G401.6 (cell line): ENCODE measurements at regions not wholly inside any gene's neighbourhood (a gene's known extent, or its start where the extent isn't known, plus 50 kb on each side); places are given as distances from the start of the nearest gene placed in this dataset.
"Not testable (repeated sequence)": the region's sequence is repeated elsewhere in the genome, so short reads cannot be mapped to it uniquely, and the experiment has no call there.

Experiments used
- FAIRE-seq: peaks from 2 replicates; lab custom pipeline; 2012; peaks lifted over from hg19 to GRCh38; lab: Jason Lieb, UNC

DNA sequence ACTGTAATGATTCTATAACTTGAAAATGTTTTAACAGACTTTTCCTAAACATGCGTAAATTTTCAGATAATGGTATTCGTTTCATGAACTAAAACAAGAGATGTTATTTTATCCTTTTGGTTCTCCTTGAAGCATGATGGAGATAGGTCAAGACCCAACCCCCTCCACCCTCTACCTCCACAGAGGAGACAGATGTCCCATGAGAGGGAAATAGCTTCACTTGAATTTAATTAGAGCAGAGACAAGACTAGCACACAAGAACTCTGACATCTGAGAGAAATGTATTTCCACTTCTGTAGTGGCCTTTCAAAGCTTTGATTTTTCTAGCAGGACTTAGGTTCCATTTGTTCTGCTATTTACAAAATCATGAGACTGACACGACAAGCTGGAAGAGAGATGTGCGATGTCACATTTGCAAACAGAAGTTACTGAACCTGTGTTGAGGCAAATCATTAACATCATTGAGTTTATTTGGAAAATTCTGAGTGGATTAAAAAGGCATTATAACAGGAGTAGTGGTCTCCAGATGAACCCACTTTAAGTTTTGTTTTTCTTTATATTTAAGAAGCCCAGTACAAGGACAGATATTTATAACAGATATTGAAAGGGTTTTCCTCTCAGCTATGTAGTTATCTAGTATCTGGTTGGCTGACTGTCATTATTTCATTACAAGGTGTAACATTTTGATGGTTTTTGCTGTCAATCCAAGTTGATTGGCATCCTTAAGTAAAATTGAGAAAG, 276.2 kb downstream of the ASXL3 start:
- FAIRE-seq: no peak

DNA sequence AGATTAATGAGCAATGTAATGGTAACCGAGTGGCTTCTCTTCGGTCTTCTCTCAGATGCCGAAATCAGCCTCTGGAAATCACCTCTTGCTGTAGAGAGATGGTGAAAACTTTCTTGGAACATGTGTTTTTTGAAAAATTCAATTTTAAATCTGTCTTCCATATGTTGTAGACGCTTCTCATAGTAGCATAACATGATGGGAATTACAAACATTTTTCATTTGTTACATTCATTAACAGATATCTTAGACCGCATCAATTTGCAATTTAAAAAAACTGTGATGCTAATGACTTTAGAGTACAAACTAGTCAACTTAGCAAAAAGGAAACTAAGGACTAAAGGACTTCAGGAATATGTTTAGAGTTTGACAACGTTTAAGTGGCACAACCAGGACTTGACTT, 275.2 kb downstream of the ASXL3 start:
- no peak for FAIRE-seq

DNA sequence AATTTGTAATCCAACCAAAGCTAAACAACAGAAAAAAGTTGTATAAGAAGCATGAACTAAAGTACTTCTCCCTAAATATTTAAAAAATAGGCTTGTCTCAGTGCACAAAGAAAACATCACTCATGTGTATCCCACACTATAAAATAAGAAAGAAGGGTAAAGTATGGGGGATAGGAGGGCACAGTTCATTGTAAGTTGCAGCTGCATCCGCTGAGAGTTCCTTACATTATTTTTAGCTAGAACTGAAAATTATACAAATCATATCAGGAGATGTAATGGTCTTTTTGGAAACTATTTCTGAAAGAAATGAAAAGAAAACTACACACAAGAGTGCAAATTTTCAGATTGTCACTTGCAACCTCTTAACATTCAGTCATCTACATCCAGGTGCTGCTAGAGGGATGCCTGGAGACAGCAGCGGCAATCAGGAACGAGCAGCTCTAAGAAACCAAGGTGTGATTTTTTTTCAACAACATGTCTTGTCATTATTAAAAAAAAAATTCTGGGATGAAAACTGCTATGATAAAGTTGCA, 273.6 kb downstream of the ASXL3 start:
- no peak for FAIRE-seq

DNA sequence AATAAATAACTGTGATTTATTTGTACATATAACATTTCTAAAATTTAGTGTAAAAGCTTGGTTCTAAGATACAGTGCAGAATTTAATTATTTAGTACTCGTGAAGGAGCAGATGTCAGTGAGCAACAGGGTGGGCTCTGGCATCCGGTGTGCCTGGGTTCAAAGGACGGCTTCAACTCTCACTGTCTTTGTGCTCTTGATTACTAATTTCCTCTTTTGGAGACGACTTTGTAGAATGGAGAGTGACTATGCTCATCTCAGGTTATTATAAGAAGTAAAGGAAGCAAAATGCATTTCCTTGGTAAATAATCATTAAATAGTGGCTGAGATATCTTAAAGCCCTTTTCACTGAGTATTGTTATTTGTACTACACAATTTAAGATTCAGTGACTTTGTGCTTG, 271.7 kb downstream of the ASXL3 start:
- no peak for FAIRE-seq

DNA sequence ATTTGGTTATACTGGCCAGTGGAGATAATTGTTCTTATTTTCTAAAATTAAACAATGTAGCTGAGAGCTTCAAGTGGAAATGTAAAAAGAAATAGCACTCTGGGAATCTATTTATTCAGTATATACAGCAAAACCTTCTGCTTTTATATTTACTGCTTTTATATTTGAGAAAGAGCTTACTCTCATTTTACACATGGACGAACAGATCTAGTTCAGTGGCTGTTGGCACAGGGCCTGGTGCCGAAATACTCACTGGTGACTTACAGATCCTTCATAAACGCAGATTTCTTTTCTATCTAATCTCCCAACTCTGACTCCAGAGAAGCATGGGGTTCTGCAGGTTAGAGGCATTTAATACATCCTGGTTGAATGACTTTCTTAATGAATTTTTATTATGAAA, 266.2 kb downstream of the ASXL3 start:
- FAIRE-seq: no peak

DNA sequence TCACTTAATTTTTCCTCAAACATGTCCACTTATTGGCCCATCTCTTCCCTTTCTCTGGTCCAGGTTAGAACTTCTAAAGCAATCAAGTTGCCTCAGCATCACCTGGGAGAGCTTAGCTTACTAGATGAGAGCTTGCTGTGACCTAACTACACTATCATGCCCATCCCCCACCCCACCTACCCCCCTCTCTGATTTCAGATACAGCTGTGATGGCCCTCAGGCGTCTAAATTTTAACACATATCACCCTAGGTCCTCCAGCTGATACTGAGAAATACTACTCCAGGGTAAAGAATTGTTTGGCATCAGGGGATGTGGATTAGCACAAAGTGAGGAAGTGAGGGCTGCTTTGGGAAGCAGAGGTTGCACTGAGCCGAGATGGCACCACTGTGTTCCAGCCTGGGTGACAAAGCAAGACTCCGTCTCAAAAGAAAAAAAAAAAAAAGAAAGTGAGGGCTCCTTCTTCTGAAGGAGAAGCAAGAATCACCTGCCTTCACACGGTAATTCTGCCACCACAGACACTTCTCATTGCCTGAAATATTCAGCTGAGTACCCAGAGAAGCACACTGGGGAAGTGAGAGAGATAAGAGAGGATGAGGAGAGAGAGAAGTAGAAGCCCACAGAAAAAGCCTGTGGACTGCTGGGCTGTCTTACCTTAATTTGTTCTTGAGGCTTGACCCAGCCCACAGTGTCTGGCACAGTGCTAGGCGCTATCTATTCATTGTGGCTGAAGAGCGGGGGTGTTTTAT, 263.4 kb downstream of the ASXL3 start:
- no peak for FAIRE-seq

DNA sequence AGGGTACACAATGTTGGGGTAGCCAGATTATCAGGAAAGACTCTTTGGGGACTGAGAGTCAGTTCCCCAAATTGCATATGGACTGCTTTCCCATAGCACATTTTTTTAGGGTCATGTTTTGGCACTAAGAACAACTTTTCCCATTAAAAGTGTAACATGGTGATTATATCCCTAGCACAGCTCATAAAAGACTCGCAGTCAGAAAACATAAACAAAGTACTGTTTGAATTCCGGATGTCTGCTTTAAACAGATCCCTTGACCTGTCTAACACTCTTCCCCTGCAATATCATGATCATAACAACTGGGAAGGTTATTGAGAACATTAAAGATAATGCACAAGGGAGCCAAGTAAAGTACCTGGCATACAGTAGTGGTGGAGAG, 262.2 kb downstream of the ASXL3 start:
- no peak for FAIRE-seq

DNA sequence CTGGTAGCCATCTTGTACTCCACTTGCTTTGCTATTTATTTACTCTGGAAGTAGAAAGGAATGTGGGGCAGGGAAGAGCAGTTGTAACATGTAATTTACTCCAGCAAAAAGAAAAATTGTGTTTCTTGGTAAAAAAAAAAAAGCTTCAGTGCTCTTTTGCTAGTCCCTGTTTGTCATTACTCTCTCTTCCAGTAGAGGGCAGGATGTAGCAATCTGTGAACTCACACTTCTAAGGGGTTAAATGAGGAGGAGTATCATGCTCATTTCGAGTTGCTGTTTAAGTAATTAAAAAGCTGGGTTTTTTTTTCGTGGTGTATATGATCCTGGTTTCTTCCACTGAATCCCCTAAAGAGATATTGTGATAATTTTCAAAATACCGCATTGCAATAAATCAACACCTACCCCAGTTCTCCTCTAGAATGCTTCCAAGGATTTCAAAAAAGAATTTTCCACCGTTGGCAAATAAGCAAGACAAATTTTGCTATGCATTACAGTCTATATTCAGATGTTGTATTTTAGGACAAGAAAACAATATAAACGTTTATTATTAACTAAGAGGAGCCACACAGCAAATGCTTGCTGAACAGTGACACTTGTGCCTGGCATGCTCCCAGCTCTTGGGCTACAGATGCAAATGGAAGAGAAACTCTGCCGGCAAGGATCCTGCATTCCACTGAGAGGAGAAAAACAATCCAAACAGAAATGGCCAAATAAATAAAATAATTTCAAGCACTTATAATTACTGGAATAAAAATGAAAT, 261.6 kb downstream of the ASXL3 start:
- FAIRE-seq: peak; percentile 34

DNA sequence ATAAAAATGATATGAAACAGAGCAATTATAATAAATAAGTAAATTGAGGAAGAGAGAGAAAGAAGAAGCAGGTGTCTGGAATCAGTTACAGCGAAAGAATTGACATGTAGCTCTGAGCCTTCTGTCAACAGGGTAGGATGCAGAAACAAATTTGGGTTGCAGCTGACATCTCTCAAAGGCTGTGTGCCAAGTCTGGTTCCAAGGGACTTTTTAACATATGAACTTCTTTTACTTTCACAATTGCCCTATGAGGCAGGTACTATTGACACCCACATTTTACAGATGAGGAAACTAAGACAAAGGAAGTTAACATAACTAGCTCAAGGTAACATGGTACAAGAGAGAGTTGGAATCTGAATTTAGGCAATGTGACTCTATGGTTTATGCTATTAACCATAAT, 260.0 kb downstream of the ASXL3 start:
- FAIRE-seq: no peak

DNA sequence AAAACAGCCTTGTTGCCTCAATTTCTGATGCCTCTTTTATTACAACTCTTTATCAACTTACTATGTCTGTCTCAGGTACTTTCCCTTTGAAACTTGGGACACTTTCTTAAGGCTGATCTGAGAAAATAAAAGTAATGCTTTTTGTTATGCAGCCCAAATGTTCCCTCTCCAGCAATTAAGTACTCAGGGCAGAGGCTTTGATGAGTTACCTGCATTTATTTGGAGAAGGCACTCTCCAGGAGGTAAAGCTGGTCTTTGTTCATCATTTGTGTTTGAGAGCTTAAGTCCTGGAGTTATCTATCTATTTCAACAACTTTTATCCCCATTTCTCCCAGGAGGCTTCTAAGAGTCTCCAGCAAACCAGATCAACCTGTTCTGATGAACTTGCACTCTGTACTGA, 259.2 kb downstream of the ASXL3 start:
- FAIRE-seq: no peak

DNA sequence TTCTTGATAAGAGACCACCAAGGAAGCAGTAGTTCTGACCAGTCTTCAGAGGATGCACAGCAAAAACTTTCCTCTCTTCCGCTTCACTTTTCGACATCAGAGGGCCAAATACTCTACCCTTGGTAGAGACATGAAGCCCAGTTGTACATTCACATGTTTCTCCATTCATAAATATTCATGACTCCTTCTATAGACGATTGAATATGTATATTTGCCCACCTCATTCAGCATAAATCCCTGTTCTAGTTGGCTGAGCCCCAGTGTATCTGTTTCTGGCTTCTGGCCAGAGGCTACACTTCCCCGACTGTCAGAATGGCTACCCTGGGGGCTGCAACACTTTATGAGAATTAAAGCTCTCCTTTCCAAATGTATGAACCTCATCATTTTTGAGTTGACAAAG, 258.5 kb downstream of the ASXL3 start:
- no peak for FAIRE-seq

DNA sequence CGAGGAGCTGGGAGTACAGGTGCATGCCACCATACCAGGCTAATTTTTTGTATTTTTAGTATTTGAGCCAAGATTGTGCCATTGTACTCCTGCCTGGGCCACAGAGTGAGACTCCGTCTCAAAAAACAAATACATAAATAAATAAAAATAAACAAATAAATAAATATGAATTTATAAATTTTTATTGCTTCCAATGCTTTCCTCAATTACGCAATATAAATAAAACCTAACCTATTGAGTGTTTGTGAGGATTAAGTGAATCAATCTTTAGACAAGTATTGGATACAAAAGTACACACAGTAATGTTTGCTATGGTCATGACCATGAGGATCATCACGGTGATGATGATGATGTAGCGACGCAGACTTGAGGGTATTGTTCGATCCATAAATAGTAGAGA, 257.4 kb downstream of the ASXL3 start:
- FAIRE-seq: no peak

DNA sequence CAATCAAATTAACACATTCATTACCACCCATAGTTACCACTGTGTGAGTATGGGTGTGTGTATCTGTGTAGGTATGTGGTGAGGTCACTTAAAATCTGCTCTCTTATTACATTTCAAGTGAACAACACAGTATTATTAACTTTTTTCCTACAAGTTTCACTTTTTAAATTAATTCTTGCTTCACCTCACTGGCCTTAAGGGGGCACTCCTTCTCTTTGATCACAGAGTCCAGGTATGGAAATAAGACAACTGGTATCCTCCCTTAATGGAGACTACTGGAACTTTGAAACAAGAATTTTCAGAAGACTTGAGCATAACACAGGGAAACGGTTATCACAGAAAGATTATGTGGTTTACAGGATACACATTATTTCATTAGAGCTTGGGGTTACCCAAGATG, 255.8 kb downstream of the ASXL3 start:
- no peak for FAIRE-seq

DNA sequence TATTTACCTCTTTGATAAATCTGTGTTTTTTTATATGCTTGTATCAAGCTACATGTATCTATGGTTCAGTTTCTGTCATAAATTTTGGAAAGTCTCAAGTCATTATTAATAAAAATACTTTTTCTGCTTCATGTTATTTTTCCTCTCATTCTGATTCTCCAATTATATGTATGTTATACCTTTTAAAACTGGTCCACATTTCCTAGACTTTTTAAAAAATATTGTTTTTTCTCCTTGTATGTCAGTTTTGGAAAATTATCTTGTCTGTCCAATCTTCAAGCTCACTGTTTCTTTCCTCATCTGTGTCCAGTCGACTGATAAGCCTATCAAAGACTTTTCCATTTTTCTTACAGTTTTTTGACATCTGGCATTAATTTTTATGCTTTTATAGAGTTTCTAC, 253.4 kb downstream of the ASXL3 start:
- no peak for FAIRE-seq

DNA sequence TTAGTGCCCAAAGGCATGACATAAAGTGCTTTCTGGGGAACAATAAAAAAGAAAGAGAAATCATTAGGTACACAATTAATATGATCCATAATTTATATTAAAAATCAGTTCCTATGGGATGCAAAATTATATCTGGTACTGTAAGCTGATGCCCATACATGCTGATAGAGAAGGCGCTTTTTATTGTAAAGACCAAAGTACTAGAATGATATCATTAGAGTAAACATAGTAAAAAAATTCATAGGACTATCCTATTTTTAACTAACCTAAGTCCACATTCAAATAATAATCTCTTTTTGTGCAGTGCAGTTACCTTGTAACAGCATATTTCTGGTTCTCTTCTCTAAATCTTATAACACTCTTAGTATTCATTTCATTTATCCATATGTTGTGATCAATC, 252.2 kb downstream of the ASXL3 start:
- FAIRE-seq: no peak

DNA sequence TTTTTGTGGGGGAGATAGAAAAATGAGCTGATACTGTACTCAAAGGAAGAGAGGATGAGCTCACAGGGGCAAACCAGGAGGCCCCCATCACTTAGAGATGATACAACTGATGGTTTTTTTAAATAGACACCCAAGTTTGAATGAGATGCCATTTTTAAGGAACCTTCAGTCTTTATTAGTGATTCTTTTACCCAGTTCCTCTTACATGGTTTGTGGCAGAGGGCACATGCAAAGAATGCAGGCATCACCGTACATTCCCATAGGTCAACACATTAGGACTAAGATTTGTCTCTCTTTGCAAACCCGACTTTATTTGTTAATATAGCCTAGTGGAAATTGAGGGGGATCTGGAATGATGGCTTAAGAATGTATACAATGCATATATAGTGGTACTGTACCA, 250.9 kb downstream of the ASXL3 start:
- FAIRE-seq: no peak

DNA sequence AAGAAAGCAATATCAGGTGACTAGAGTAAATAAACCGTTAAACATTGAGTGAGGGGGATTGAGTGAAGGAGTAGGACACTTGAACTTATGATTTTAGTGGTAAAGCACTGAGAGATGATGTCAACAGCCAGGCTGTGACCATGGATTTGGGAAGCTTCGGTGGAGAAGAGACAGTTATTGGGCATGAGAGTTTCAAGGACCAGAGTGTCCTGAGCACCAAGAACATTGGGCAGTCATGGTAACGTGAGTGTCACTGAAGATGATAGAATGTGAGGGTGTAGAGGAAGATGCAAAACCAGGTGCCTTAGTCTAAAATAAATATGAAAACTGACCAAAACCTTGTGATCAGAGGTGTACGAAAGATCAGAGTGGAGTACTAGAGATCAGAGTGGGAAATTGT, 248.1 kb downstream of the ASXL3 start:
- FAIRE-seq: no peak

DNA sequence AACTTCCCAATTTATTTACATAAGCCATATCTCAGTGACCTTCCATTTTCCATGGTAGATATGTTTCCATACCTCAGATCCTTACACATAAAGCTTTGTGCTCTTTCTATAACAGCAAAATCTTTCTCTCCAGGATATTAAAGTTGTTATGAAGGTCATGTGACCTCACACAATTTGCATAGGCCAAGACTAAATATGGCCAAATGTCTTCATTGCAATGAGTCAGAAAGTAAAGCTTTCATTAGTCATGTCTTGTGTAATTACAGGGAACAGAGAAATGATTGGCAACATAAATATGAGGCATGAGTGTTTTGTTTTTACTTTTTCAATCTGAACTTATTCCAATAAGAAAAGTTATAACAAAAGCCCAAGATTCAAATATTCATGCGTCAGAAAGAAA, 243.5 kb downstream of the ASXL3 start:
- no peak for FAIRE-seq

DNA sequence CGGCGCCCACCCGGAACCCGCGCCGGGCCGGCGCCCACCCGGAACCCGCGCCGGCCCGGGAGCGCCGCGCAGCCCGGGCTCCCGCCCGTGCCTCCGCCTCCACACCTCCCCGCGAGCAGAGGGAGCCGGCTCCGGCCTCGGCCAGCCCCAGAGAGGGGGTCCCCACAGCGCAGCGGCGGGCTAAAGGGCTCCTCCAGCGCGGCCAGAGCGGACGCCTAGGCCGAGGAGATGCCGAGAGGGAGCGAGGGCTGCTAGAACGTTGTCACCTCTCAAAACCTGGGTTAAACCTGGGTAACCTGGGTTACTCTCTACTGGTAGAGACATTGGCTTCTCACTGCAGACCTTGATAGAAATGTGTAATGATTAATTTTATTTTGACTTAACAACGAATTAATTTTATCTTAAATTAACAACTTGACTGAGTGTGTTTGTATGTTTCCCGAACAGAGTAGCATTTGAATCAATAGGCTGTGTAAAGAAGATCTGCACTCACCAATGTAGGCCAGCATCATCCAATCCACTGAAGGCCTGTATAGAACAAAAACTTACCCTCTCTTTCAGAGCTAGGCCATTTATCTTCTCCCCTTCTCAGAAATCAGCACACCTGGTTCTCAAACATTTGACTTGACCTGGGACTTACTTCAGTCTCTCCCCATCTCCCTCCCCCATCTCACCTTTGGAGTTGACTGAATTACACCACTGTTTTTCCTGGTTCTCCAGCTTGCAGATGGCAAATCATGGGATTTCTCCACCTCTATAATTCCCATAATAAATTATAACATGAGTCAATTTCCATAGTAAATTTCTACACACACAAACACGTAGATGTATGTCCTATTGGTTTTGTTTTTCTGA, 242.7 kb downstream of the ASXL3 start:
- FAIRE-seq: no peak

DNA sequence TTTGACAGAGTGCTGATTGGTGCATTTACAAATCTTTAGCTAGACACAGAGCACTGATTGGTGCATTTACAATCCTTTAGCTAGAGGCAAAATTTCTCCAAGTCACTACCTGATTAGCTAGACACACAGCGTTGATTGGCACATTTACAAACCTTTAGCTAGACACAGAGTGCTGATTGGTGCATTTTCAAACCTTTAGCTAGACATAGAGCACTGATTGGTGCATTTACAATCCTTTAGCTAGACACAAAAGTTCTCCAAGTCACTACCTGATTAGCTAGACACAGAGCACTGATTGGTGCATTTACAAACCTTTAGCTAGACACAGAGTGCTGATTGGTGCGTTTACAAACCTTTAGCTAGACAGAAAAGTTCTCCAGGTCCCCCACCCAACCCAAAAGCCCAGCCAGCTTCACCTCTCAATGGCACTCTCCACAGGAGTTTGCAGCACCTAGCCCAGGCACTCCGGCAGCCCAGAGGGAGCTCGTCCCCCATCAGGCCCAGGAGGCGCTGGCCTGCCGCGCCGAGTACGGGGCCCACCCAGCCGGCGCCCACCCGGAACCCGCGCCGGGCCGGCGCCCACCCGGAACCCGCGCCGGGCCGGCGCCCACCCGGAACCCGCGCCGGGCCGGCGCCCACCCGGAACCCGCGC, 241.8 kb downstream of the ASXL3 start:
- not testable (repeated sequence) for FAIRE-seq

DNA sequence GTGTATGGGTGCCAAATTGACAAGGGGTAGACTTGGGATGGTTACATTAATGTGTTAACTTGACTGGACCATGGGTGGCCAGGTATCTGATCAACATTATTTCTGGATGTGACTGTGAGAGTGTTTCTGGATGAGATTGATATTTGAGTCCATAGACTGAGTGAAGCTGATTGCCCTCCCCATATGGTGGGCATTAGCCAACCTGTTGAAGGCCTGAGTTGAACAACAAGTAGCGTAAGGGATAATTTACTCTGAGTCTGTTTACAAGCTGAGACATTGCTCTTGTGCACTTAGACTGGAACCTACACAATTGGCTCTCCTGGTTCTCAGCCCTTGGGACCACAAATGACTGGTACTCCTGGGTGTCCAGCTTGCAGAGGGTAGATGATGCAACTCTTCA, 240.1 kb downstream of the ASXL3 start:
- no peak for FAIRE-seq

DNA sequence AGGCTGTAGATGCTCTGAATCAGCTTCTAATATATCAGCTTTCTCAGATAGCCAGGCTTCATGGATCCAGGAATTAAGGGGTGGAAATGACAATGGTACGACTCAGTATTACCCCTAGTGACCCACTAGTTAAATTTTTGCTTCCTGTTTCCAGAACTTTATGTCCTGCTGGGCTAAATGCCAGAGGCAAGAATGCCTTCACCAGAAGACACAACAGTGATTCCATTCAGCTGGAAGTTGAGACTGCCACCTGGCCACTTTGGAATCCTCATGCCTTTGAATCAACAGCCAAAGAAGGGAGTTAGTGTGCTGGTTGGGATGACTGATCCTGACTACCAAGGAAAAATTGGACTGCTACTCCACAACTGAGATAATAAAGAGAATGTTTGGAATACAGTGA, 239.1 kb downstream of the ASXL3 start:
- no peak for FAIRE-seq
